WTC11 (cell line): ENCODE measurements at regions not wholly inside any gene's neighbourhood (a gene's known extent, or its start where the extent isn't known, plus 50 kb on each side); places are given as distances from the start of the nearest gene placed in this dataset.
"Not testable (repeated sequence)": the region's sequence is repeated elsewhere in the genome, so short reads cannot be mapped to it uniquely, and the experiment has no call there.

Experiments used
- ATAC-seq: fragments of 200-7000 bp; cut with Tn5 transposase; 2 replicates; pipeline ENCODE4 v1.10.0; 2021; ENCODE audit warnings: mild to moderate bottlenecking, moderate library complexity
- CTCF ChIA-PET: fragments of 300-600 bp; sonication (Branson Sonifier 250); formaldehyde crosslinking; loops from one replicate; lab custom pipeline; 2021; ENCODE audit warnings: antibody characterized with exemption; lab: Charles Lee
- POLR2A ChIA-PET: fragments of 350-600 bp; sonication (Branson Sonifier 250); formaldehyde crosslinking; loops from one replicate; lab custom pipeline; 2021; ENCODE audit warnings: antibody characterized with exemption; lab: Charles Lee
- DNase-seq: peaks from one replicate; pipeline ENCODE4 v3.0.0; 2021; ENCODE audit warnings: low spot score
- H3K27ac Mint-ChIP-seq: 2 replicates; pipeline ENCODE4 v1.8.0; 2021; ENCODE audit warnings: mixed read lengths
- H3K27me3 Mint-ChIP-seq: 2 replicates; pipeline ENCODE4 v1.8.0; 2021; ENCODE audit warnings: low read depth, mild to moderate bottlenecking, moderate library complexity, mixed read lengths
- H3K36me3 Mint-ChIP-seq: 2 replicates; pipeline ENCODE4 v1.8.0; 2021; ENCODE audit warnings: mixed read lengths
- H3K4me1 Mint-ChIP-seq: 2 replicates; pipeline ENCODE4 v1.8.0; 2022; ENCODE audit warnings: mixed read lengths
- H3K4me3 Mint-ChIP-seq: 2 replicates; pipeline ENCODE4 v1.8.0; 2021; ENCODE audit warnings: mild to moderate bottlenecking, moderate library complexity, mixed read lengths
- H3K9me3 Mint-ChIP-seq: 2 replicates; pipeline ENCODE4 v1.8.0; 2021; ENCODE audit warnings: mixed read lengths
- CBFB ChIP-seq: sonication (generic); formaldehyde crosslinking; IDR thresholded peaks from 2 replicates; pipeline ENCODE4 v1.8.1; 2022; ENCODE audit warnings: mild to moderate bottlenecking, low read depth, missing genetic modification reagents
- ESRRA ChIP-seq: sonication (generic); formaldehyde crosslinking; IDR thresholded peaks from 2 replicates; pipeline ENCODE4 v1.8.1; 2022; ENCODE audit warnings: mild to moderate bottlenecking, missing genetic modification reagents, borderline replicate concordance
- FOXJ3 ChIP-seq: sonication (generic); formaldehyde crosslinking; IDR thresholded peaks from 2 replicates; pipeline ENCODE4 v1.9.0; 2021; ENCODE audit warnings: missing genetic modification reagents, mild to moderate bottlenecking, borderline replicate concordance
- GTF2I ChIP-seq: fragments of 250-450 bp; sonication (Bioruptor Pico); conservative IDR thresholded peaks from 2 replicates; pipeline ENCODE4 v1.4.0; 2021; ENCODE audit warnings: mild to moderate bottlenecking
- MLX ChIP-seq: sonication (generic); formaldehyde crosslinking; IDR thresholded peaks from 2 replicates; pipeline ENCODE4 v1.8.1; 2023; ENCODE audit warnings: mild to moderate bottlenecking, missing genetic modification reagents, moderate library complexity
- MXD4 ChIP-seq: fragments of 250-450 bp; sonication (Bioruptor Pico); IDR thresholded peaks from 2 replicates; pipeline ENCODE4 v1.8.0; 2021; ENCODE audit warnings: mild to moderate bottlenecking, moderate library complexity, borderline replicate concordance
- TEAD1 ChIP-seq: sonication (generic); formaldehyde crosslinking; IDR thresholded peaks from 2 replicates; pipeline ENCODE4 v1.8.0; 2022; ENCODE audit warnings: mild to moderate bottlenecking, missing genetic modification reagents
- TEAD4 ChIP-seq: sonication (generic); formaldehyde crosslinking; IDR thresholded peaks from 2 replicates; pipeline ENCODE4 v1.8.0; 2022; ENCODE audit warnings: mild to moderate bottlenecking, missing genetic modification reagents
- ZBTB21 ChIP-seq: sonication (generic); formaldehyde crosslinking; IDR thresholded peaks from 2 replicates; pipeline ENCODE4 v1.8.1; 2023; ENCODE audit warnings: mild to moderate bottlenecking, missing genetic modification reagents, borderline replicate concordance
- ZNF232 ChIP-seq: sonication (generic); formaldehyde crosslinking; IDR thresholded peaks from 2 replicates; pipeline ENCODE4 v1.8.0; 2022; ENCODE audit warnings: mild to moderate bottlenecking, missing genetic modification reagents
- ZNF263 ChIP-seq: sonication (generic); formaldehyde crosslinking; IDR thresholded peaks from 2 replicates; pipeline ENCODE4 v1.8.1; 2022; ENCODE audit warnings: low read depth, mild to moderate bottlenecking, moderate library complexity, missing genetic modification reagents
- ZNF317 ChIP-seq: sonication (generic); formaldehyde crosslinking; IDR thresholded peaks from 2 replicates; pipeline ENCODE4 v1.8.1; 2023; ENCODE audit warnings: low read depth, mild to moderate bottlenecking, moderate library complexity, missing genetic modification reagents, borderline replicate concordance
- ZNF396 ChIP-seq: fragments of 250-450 bp; sonication (Bioruptor Pico); IDR thresholded peaks from 2 replicates; pipeline ENCODE4 v1.8.0; 2021; ENCODE audit warnings: mild to moderate bottlenecking, moderate library complexity, borderline replicate concordance
- ZSCAN18 ChIP-seq: fragments of 250-450 bp; sonication (Bioruptor Pico); IDR thresholded peaks from 2 replicates; pipeline ENCODE4 v2.1.2; 2022; ENCODE audit warnings: mild to moderate bottlenecking, moderate library complexity
- TF ChIP-seq, protein P1 (sequence below): sonication (generic); formaldehyde crosslinking; IDR thresholded peaks from 2 replicates; pipeline ENCODE4 v1.8.1; 2023; ENCODE audit warnings: mild to moderate bottlenecking, missing genetic modification reagents, borderline replicate concordance
- TF ChIP-seq, protein P2 (sequence below): sonication (generic); formaldehyde crosslinking; IDR thresholded peaks from 2 replicates; pipeline ENCODE4 v1.8.0; 2023; ENCODE audit warnings: mild to moderate bottlenecking, missing genetic modification reagents
- TF ChIP-seq, protein P3 (sequence below): fragments of 250-450 bp; sonication (Bioruptor Pico); IDR thresholded peaks from 2 replicates; pipeline ENCODE4 v1.9.0; 2021; ENCODE audit warnings: mild to moderate bottlenecking, borderline replicate concordance

DNA sequence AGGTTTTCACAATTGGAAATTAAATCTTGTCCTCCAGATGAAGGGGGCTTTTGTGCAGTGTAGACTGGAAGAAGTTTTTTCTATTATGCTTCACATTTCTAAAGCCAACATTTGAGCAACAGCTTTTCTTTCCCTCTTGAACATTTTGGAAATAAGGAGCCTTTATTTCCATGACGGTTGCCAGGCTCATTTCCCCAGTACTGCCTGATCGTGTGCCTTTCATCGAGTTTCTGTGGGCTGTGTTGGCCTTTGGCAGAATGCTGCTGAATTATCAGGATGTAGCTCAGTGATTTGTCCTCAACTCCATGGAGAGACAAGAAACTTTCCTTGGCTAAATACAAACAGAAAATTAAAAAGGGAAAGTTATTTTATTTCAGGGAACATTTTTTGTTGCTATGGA is 314.8 kb upstream of the LRRC3B start (continued):
- TF ChIP-seq, protein P1, sequence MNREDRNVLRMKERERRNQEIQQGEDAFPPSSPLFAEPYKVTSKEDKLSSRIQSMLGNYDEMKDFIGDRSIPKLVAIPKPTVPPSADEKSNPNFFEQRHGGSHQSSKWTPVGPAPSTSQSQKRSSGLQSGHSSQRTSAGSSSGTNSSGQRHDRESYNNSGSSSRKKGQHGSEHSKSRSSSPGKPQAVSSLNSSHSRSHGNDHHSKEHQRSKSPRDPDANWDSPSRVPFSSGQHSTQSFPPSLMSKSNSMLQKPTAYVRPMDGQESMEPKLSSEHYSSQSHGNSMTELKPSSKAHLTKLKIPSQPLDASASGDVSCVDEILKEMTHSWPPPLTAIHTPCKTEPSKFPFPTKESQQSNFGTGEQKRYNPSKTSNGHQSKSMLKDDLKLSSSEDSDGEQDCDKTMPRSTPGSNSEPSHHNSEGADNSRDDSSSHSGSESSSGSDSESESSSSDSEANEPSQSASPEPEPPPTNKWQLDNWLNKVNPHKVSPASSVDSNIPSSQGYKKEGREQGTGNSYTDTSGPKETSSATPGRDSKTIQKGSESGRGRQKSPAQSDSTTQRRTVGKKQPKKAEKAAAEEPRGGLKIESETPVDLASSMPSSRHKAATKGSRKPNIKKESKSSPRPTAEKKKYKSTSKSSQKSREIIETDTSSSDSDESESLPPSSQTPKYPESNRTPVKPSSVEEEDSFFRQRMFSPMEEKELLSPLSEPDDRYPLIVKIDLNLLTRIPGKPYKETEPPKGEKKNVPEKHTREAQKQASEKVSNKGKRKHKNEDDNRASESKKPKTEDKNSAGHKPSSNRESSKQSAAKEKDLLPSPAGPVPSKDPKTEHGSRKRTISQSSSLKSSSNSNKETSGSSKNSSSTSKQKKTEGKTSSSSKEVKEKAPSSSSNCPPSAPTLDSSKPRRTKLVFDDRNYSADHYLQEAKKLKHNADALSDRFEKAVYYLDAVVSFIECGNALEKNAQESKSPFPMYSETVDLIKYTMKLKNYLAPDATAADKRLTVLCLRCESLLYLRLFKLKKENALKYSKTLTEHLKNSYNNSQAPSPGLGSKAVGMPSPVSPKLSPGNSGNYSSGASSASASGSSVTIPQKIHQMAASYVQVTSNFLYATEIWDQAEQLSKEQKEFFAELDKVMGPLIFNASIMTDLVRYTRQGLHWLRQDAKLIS (CRISPR knock-in tag): no peak
- TF ChIP-seq ZBTB21 (CRISPR knock-in tag): no peak
- TF ChIP-seq MXD4 (CRISPR knock-in tag): no peak
- no peak for TF ChIP-seq ZNF317 (CRISPR knock-in tag)
- TF ChIP-seq ESRRA (CRISPR knock-in tag): no peak
- no peak for TF ChIP-seq CBFB

DNA sequence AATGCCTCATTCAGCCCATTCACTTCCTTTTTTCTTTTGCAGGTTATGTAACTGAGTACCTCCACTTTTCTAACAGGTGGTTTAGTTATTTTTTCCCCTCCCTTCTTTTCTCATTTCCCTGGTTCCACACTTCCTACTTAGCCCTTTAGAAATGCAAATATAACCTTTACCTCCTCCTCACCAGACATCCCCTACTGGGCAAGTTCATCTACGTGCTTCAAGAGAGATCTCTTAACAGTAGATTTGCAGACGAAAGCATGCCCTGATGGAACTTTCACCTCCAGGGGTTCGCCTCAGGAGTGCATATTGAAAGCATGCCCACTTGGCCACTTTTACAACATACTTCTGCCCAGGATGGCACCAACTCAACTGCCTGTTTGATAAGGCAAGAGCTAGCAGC is 314.1 kb upstream of the LRRC3B start:
- peak overlapping the region; percentile 16 for H3K27ac Mint-ChIP-seq
- H3K4me1 Mint-ChIP-seq: peaks cover 40% of the 10 kb centered on the region
- peaks cover 49% of the 10 kb centered on the region for H3K9me3 Mint-ChIP-seq
- peaks cover 30% of the 10 kb centered on the region for H3K36me3 Mint-ChIP-seq
- ChIA-PET CTCF (no interaction called here), POLR2A (no interaction called here)
- DNase-seq: no peak
- peak; percentile 94 for ATAC-seq
- H3K4me3 Mint-ChIP-seq: no peak overlapping the region
- TF ChIP-seq CBFB: no peak
- peaks cover 6% of the 10 kb centered on the region; the same call in 1 of the 2 replicates for H3K27me3 Mint-ChIP-seq

GRCh38 chr3:26309536-26309935 is 313.0 kb upstream of the LRRC3B start:
- peaks cover 30% of the 10 kb centered on the region for H3K36me3 Mint-ChIP-seq
- not testable (repeated sequence) for H3K27ac Mint-ChIP-seq, ATAC-seq

DNA sequence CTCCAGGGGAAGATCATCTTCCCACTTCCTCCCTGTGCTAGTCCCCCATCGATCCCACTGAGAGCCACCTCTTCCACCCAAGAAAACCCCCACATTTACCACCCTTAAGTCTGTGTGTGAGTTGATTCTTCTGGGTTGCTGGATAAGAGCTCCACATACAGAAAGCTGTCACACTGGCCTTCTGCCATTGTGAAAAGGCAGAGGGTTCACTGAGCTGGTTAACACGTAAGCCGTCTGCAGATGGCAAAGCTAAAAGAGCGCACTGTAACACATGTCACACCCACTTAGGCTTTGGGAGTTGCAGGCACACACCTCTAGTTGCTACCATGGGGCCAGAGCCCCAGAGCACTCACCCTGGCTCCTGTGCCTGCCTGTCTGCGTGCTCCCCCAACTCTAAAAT is 309.8 kb upstream of the LRRC3B start:
- Mint-ChIP-seq H3K36me3 (peaks cover 45% of the 10 kb centered on the region), H3K4me1 (peaks cover 24% of the 10 kb centered on the region), H3K27ac (no peak overlapping the region), H3K27me3 (peaks cover 6% of the 10 kb centered on the region; the same call in 1 of the 2 replicates), H3K9me3 (peaks cover 54% of the 10 kb centered on the region), H3K4me3 (no peak overlapping the region)
- DNase-seq: no peak
- POLR2A ChIA-PET: no interaction called here
- CTCF ChIA-PET: no interaction called here
- no peak for ATAC-seq
- TF ChIP-seq GTF2I (CRISPR knock-in tag) (no peak), TEAD4 (CRISPR knock-in tag) (no peak), FOXJ3 (CRISPR knock-in tag) (no peak), MXD4 (CRISPR knock-in tag) (no peak), ZNF263 (CRISPR knock-in tag) (no peak), MLX (no peak), TEAD1 (CRISPR knock-in tag) (no peak), ZNF232 (no peak), ZNF396 (CRISPR knock-in tag) (no peak), ZSCAN18 (CRISPR knock-in tag) (no peak)
- TF ChIP-seq, protein P2, sequence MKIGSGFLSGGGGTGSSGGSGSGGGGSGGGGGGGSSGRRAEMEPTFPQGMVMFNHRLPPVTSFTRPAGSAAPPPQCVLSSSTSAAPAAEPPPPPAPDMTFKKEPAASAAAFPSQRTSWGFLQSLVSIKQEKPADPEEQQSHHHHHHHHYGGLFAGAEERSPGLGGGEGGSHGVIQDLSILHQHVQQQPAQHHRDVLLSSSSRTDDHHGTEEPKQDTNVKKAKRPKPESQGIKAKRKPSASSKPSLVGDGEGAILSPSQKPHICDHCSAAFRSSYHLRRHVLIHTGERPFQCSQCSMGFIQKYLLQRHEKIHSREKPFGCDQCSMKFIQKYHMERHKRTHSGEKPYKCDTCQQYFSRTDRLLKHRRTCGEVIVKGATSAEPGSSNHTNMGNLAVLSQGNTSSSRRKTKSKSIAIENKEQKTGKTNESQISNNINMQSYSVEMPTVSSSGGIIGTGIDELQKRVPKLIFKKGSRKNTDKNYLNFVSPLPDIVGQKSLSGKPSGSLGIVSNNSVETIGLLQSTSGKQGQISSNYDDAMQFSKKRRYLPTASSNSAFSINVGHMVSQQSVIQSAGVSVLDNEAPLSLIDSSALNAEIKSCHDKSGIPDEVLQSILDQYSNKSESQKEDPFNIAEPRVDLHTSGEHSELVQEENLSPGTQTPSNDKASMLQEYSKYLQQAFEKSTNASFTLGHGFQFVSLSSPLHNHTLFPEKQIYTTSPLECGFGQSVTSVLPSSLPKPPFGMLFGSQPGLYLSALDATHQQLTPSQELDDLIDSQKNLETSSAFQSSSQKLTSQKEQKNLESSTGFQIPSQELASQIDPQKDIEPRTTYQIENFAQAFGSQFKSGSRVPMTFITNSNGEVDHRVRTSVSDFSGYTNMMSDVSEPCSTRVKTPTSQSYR (CRISPR knock-in tag): no peak
- TF ChIP-seq, protein P3, sequence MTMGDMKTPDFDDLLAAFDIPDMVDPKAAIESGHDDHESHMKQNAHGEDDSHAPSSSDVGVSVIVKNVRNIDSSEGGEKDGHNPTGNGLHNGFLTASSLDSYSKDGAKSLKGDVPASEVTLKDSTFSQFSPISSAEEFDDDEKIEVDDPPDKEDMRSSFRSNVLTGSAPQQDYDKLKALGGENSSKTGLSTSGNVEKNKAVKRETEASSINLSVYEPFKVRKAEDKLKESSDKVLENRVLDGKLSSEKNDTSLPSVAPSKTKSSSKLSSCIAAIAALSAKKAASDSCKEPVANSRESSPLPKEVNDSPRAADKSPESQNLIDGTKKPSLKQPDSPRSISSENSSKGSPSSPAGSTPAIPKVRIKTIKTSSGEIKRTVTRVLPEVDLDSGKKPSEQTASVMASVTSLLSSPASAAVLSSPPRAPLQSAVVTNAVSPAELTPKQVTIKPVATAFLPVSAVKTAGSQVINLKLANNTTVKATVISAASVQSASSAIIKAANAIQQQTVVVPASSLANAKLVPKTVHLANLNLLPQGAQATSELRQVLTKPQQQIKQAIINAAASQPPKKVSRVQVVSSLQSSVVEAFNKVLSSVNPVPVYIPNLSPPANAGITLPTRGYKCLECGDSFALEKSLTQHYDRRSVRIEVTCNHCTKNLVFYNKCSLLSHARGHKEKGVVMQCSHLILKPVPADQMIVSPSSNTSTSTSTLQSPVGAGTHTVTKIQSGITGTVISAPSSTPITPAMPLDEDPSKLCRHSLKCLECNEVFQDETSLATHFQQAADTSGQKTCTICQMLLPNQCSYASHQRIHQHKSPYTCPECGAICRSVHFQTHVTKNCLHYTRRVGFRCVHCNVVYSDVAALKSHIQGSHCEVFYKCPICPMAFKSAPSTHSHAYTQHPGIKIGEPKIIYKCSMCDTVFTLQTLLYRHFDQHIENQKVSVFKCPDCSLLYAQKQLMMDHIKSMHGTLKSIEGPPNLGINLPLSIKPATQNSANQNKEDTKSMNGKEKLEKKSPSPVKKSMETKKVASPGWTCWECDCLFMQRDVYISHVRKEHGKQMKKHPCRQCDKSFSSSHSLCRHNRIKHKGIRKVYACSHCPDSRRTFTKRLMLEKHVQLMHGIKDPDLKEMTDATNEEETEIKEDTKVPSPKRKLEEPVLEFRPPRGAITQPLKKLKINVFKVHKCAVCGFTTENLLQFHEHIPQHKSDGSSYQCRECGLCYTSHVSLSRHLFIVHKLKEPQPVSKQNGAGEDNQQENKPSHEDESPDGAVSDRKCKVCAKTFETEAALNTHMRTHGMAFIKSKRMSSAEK: no peak

More at GRCh38 chr3:26309536-26309935, 313.0 kb upstream of the LRRC3B start:
- POLR2A ChIA-PET, H3K27me3 Mint-ChIP-seq, CTCF ChIA-PET, DNase-seq, H3K4me3 Mint-ChIP-seq: not testable (repeated sequence)
- peaks cover 35% of the 10 kb centered on the region for H3K4me1 Mint-ChIP-seq
- H3K9me3 Mint-ChIP-seq: peaks cover 43% of the 10 kb centered on the region
